ENCODE measurements at regions not wholly inside any gene's neighbourhood (a gene's known extent, or its start where the extent isn't known, plus 50 kb on each side); places are given as distances from the start of the nearest gene placed in this dataset.
"Not testable (repeated sequence)": the region's sequence is repeated elsewhere in the genome, so short reads cannot be mapped to it uniquely, and the experiment has no call there.

- not testable (repeated sequence) for TF ChIP-seq YY1 (IDR thresholded peaks at IDR 0.05; ENCODE audit: extremely low read depth, insufficient replicate concordance, low read depth, low read length); RAD21 (IDR thresholded peaks at IDR 0.05; ENCODE audit: low read depth); CEBPB (IDR thresholded peaks at IDR 0.05; ENCODE audit: low read depth); CTCF (IDR thresholded peaks at IDR 0.05 in 2 of 3, conservative IDR thresholded peaks at IDR 0.05 in 1 of 3; ENCODE audit: borderline replicate concordance in 1 of 3, insufficient read depth in 1 of 3, low read depth in 2 of 3, low read length in 2 of 3); POLR2AphosphoS5 (IDR thresholded peaks at IDR 0.05; ENCODE audit: low read depth, low read length); ZBTB33 (IDR thresholded peaks at IDR 0.05; ENCODE audit: extremely low read depth, insufficient replicate concordance, low read length); POLR2A (IDR thresholded peaks at IDR 0.05; ENCODE audit: borderline replicate concordance, extremely low read depth, insufficient read depth, insufficient read length); FOSL1 (IDR thresholded peaks at IDR 0.05; ENCODE audit: low read depth); EGR1 (IDR thresholded peaks at IDR 0.05; ENCODE audit: low read depth); JUND (IDR thresholded peaks at IDR 0.05); ATF3 (IDR thresholded peaks at IDR 0.05)
Observed at GRCh38 chr15:38142195-38142594, 110.4 kb upstream of the SPRED1 start.

All from HCT116 (cell line).